Central memory CD4-positive, alpha-beta T cell (primary cell): ENCODE measurements at regions not wholly inside any gene's neighbourhood (a gene's known extent, or its start where the extent isn't known, plus 50 kb on each side); places are given as distances from the start of the nearest gene placed in this dataset.

Experiments used
- DNase-seq: peaks from one replicate; pipeline ENCODE4 v3.0.0; 2022

GRCh38 chr4:104901961-104902605 lies 244.6 kb upstream of the TET2 start:
- DNase-seq, result no peak

- DNase-seq, result no peak
These were observed 241.6 kb upstream of the TET2 start for GRCh38 chr4:104905065-104905464.

- no peak for DNase-seq
These were observed 241.1 kb upstream of the TET2 start for GRCh38 chr4:104905546-104905945.

GRCh38 chr4:104906276-104906675 lies 240.4 kb upstream of the TET2 start:
- no peak for DNase-seq

GRCh38 chr4:104907074-104907649 lies 239.5 kb upstream of the TET2 start:
- DNase-seq, result no peak

GRCh38 chr4:104907991-104908390 lies 238.7 kb upstream of the TET2 start:
- DNase-seq, result no peak

GRCh38 chr4:104909376-104909775 lies 237.3 kb upstream of the TET2 start:
- DNase-seq, result no peak

GRCh38 chr4:104912518-104912917 lies 234.2 kb upstream of the TET2 start:
- no peak for DNase-seq

GRCh38 chr4:104915373-104915772 lies 231.3 kb upstream of the TET2 start:
- no peak for DNase-seq

GRCh38 chr4:104915864-104916263 lies 230.8 kb upstream of the TET2 start:
- DNase-seq, result no peak

- DNase-seq, result no peak
These were observed 227.3 kb upstream of the TET2 start for GRCh38 chr4:104919406-104919805.

- no peak for DNase-seq
These were observed 216.4 kb upstream of the TET2 start for GRCh38 chr4:104930298-104930697.

GRCh38 chr4:104930745-104931736 lies 215.6 kb upstream of the TET2 start:
- DNase-seq, result peak; percentile 23

GRCh38 chr4:104938624-104939023 lies 208.1 kb upstream of the TET2 start:
- peak; percentile 46 for DNase-seq

- no peak for DNase-seq
These were observed 205.7 kb upstream of the TET2 start for GRCh38 chr4:104940927-104941326.

- no peak for DNase-seq
These were observed 205.0 kb upstream of the TET2 start for GRCh38 chr4:104941661-104942062.

GRCh38 chr4:104942990-104943743 lies 203.5 kb upstream of the TET2 start:
- DNase-seq, result peak; percentile 30

- DNase-seq, result no peak
These were observed 202.1 kb upstream of the TET2 start for GRCh38 chr4:104944596-104944995.

GRCh38 chr4:104964410-104965175 lies 182.1 kb upstream of the TET2 start:
- no peak for DNase-seq

- peak; percentile 28 for DNase-seq
These were observed 180.2 kb upstream of the TET2 start for GRCh38 chr4:104966349-104967033.

- DNase-seq, result no peak
These were observed 179.7 kb upstream of the TET2 start for GRCh38 chr4:104967034-104967401.
